Kidney glomerular epithelial cell (primary cell): ENCODE measurements at regions not wholly inside any gene's neighbourhood (a gene's known extent, or its start where the extent isn't known, plus 50 kb on each side); places are given as distances from the start of the nearest gene placed in this dataset.
"Not testable (repeated sequence)": the region's sequence is repeated elsewhere in the genome, so short reads cannot be mapped to it uniquely, and the experiment has no call there.

Source experiments
- DNase-seq: peaks from one replicate; lab custom pipeline; 2025; lab: John Stamatoyannopoulos, UW

DNA sequence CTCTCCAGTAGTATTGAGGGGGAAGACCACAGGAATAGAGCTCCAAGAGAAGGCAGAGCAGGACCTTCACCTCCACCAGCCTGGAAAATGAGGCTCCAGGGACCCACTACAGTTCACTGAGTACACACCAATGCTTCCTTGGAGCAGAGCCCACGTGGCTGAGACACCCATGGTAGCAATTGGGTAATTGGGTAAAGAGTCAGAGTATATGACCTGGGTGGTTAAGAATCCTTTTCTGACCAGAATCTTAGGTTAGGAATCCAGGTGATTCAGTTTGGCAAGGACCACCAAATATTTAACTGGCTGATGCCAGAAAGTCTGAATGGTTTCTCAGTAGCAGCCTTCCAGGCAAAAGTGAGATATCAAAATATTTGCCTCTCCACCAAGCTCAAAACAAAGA, 107.7 kb downstream of the MDH1 start:
- peak; percentile 13 for DNase-seq

- no peak for DNase-seq
These were observed 108.4 kb downstream of the MDH1 start for GRCh38 chr2:63697160-63697559.

GRCh38 chr2:63698786-63699548, 110.2 kb downstream of the MDH1 start:
- peak; percentile 64 for DNase-seq

DNA sequence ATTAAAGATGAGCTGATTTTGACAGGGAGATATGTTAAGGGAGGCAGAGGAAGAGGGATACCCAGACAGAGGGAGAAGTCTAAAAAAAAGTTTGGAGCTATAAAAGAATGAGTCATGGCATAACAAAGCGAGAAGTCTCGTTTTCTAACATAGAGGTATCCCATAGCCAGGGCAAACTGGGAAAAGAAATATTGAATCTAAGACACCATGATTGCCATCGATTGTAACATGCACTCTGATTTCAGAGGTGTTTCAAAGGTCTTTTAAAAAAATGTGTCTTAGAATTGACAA, 110.7 kb downstream of the MDH1 start:
- no peak for DNase-seq

- no peak for DNase-seq
These were observed 111.5 kb downstream of the MDH1 start for GRCh38 chr2:63700271-63700670.

- no peak for DNase-seq
These were observed 112.6 kb downstream of the MDH1 start for GRCh38 chr2:63701406-63701805.

DNA sequence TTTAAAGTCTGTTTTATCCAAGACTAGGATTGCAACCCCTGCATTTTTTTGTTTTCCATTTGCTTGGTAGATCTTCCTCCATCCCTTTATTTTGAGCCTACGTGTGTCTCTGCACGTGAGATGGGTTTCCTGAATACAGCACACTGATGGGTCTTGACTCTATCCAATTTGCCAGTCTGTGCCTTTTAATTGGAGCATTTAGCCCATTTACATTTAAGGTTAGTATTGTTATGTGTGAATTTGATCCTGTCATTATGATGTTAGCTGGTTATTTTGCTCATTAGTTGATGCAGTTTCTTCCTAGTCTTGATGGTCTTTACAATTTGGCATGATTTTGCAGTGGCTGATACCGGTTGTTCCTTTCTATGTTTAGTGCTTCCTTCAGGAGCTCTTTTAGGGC, 117.3 kb downstream of the MDH1 start:
- DNase-seq, result not testable (repeated sequence)

GRCh38 chr2:63710732-63711131, 122.0 kb downstream of the MDH1 start:
- no peak for DNase-seq

DNA sequence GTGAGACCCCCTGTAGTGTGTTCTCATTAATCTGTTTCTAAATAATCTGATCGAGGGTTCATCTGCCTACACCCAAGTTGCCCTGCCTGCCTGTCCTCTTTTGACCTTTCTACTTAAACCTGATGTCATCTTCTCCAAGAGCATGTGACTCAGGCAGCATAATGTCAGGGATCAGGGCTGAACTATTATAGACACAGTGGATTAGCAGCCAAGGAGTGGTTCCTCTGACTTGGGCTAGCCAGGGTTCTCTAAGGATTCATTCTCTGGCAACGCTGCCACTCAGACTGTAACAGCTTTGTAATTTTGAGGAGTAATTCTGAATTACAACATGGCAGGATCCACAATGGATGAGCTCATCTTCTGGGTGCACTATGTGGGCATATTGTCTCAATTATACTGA, 124.0 kb downstream of the MDH1 start:
- DNase-seq, result no peak

- DNase-seq, result no peak
These were observed 125.5 kb upstream of the UGP2 start for GRCh38 chr2:63716146-63716545.

GRCh38 chr2:63719052-63719451, 122.6 kb upstream of the UGP2 start:
- no peak for DNase-seq

DNA sequence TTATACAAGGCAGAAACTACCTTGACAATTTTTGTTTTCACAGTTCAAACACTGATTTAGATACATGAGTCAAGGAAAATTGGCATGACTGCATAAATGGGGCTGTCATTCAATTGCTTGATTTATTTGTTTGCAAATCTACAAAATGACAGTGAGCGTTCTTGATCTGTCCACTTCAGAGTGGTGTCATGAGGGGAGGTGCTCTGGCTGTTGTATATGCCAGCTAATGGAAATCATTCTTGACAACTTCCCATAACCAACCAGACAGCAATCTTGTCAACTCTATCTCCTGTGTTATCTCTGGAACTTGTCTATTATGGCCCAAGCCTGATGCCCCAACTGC, 120.6 kb upstream of the UGP2 start:
- DNase-seq, result no peak

- not testable (repeated sequence) for DNase-seq
These were observed 119.4 kb upstream of the UGP2 start for GRCh38 chr2:63722284-63722683.

GRCh38 chr2:63723709-63724108, 118.0 kb upstream of the UGP2 start:
- DNase-seq, result no peak

DNA sequence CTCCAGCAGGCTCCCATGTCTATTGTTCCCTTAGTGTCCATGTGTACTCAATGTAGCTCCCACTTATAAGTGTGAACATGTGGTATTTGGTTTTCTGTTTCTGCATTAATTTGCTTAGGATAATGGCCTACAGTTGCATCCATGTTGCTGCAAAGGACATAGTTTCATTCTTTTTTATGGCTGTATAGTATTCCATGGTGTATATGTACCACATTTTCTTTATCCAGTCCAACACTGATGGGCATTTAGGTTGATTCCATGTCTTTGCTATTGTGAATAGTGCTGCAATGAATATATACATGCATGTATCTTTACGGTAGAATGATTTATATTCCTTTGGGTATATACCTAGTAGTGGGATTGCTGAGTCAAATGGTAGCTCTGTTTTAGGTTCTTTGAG, 116.5 kb upstream of the UGP2 start:
- not testable (repeated sequence) for DNase-seq

GRCh38 chr2:63729362-63729761, 112.3 kb upstream of the UGP2 start:
- no peak for DNase-seq

- no peak for DNase-seq
These were observed 111.9 kb upstream of the UGP2 start for GRCh38 chr2:63729831-63730230.

GRCh38 chr2:63734510-63734909, 107.2 kb upstream of the UGP2 start:
- DNase-seq, result no peak

DNA sequence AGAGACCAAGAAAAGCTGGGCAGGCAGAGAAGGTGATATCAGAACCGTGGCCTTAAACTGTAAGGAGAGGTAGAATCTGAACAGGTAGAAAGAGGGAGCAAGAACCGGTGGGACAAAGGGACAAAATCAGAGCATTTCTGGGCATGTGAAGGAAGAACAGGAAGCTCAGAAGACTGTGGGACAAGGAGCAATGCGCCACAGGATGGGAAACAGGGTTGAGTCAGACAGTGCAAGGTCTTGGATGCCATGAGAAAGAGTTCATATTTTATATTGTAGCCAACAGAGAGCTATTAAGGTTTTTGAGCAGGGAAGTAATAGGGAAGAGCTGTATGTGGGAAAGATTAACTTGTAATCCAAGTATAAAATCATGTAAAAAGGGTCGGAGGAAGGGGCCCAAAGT, 106.4 kb upstream of the UGP2 start:
- DNase-seq, result no peak

DNA sequence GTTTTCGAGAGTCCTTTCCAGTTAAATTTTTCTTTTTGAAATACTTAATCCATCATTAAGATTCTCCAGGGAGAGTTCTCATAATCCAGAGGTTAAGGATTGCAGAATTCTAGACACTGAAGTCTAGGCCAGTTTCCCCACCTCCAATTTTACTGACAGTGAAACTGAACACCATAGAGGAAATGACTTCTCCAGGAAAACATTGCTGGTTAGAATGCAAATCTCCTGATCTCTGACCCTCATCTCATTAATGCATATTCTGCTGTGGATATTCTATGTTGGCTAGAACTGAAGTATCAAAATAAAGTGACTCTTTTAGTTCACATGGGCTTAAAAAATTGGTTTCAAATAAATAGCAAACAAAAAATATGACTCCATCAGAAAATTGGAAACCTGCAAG, 105.8 kb upstream of the UGP2 start:
- no peak for DNase-seq

DNA sequence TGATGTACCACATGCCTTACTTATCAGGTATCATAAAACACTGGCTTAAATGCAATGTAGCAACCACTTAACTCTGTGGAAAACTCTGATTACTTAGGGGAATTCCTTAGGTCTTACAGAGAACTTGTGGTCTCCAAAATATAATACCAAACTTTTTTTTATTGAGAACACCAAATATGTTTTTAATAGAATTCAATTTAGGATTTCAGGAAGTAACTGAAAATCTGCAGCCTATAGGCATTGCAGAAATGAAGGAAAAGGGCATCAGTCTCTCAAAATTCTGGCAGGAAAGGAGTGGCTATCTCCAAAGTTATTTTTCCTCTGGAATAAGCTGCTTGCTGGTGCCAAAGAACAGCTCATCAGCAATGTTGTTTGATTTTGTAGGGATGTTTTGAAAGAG, 105.3 kb upstream of the UGP2 start:
- no peak for DNase-seq

GRCh38 chr2:63737081-63737751, 104.5 kb upstream of the UGP2 start:
- DNase-seq, result no peak

DNA sequence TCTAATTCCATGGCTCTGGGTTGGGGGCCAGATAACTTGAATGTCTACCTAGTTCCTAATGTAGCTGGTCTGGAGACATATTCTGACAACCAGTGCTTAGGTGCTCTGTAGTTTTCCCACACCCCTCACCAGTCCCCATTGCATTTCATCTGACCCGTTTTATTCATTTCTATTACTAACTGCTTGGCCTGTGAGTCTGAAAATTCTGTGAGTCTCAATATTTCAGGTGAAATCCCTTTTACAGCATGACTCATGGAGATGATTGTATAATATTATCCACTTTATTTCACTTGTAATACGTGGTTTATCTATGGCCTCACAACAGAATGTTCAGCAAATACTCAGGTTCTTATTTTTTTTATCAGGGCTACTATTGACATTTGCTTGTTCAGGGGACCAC, 103.7 kb upstream of the UGP2 start:
- no peak for DNase-seq

GRCh38 chr2:63739180-63739579, 102.5 kb upstream of the UGP2 start:
- not testable (repeated sequence) for DNase-seq
